ENCODE measurements at regions not wholly inside any gene's neighbourhood (a gene's known extent, or its start where the extent isn't known, plus 50 kb on each side); places are given as distances from the start of the nearest gene placed in this dataset.

DNA sequence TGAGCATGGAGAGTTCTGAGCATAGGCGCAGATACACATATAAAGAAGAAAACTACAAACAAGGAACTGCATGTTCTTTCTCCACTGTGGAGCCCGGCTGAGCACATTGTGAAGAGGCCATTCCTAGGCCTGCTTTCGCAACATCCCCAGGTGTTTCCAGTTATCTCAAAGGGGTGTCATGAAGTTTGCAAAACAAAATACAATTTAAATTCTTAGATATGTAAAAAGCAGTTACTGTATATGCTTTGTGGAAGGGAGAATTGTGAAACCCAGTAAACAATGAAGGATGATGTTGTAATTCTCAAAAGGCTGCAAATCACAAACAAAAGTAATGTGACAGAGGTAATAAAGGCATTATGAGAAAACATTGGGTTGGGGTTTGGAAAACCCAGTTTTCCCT, 98.6 kb upstream of the ZNF644 start:
- TF ChIP-seq, protein P1, sequence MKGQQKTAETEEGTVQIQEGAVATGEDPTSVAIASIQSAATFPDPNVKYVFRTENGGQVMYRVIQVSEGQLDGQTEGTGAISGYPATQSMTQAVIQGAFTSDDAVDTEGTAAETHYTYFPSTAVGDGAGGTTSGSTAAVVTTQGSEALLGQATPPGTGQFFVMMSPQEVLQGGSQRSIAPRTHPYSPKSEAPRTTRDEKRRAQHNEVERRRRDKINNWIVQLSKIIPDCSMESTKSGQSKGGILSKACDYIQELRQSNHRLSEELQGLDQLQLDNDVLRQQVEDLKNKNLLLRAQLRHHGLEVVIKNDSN (IDR thresholded peaks at IDR 0.05) = no peak
- TF ChIP-seq EP300 (IDR thresholded peaks at IDR 0.05; ENCODE audit: borderline replicate concordance) (no peak), TAF1 (IDR thresholded peaks at IDR 0.05; ENCODE audit: low read depth) (no peak), TCF12 (IDR thresholded peaks at IDR 0.05; ENCODE audit: low read depth) (no peak), FOXM1 (IDR thresholded peaks at IDR 0.05; ENCODE audit: borderline replicate concordance, low read depth) (no peak)
- TF ChIP-seq, protein P2, sequence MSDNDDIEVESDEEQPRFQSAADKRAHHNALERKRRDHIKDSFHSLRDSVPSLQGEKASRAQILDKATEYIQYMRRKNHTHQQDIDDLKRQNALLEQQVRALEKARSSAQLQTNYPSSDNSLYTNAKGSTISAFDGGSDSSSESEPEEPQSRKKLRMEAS (IDR thresholded peaks at IDR 0.05) = no peak

All from Ishikawa (cell line).